ENCODE measurements at regions not wholly inside any gene's neighbourhood (a gene's known extent, or its start where the extent isn't known, plus 50 kb on each side); places are given as distances from the start of the nearest gene placed in this dataset.

DNA sequence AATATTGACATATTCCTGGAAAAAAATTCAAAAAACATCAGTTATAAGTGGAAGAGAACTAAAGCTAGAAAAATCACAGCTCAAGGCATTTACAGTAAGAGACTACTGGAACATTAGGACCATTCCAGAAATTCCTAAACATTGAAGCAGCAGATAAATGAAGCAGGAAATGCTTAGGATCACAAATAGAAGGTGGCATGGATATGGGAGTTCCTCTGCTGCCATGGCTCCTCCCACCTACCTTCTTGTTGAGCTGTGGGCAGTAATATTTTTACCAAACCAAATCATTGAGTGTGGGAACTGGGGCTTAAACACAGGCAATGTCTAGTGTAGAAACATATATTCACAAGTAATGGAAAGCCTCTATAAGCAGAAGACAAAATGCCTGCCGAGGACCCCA lies 292.8 kb downstream of the ANKRD7 start:
- Histone ChIP-seq H3K9me3 (ENCODE audit: insufficient read depth, low read length) (no peaks in the 10 kb centered on the region), H3K9ac (ENCODE audit: low read length) (no peak overlapping the region), H4K20me1 (ENCODE audit: low read depth, low read length) (no peaks in the 10 kb centered on the region), H3K4me3 (ENCODE audit: insufficient read depth, low read length, poor library complexity, severe bottlenecking) (no peak overlapping the region), H3K9me2 (replicated peaks; ENCODE audit: insufficient read depth, low read length) (no peaks in the 10 kb centered on the region), H3K4me2 (ENCODE audit: low read depth, low read length, poor library complexity, severe bottlenecking) (no peak overlapping the region), H3K27ac (ENCODE audit: low read depth, low read length) (no peak overlapping the region), H3K27me3 (ENCODE audit: low read length) (no peaks in the 10 kb centered on the region), H3K36me3 (ENCODE audit: low read length) (no peaks in the 10 kb centered on the region), H3F3A (ENCODE audit: insufficient read depth) (no peaks in the 10 kb centered on the region), H3K79me2 (ENCODE audit: insufficient read depth, low read length) (no peaks in the 10 kb centered on the region), H2AFZ (ENCODE audit: low read depth, low read length, severe bottlenecking) (no peak overlapping the region)
- TF ChIP-seq, protein P1, sequence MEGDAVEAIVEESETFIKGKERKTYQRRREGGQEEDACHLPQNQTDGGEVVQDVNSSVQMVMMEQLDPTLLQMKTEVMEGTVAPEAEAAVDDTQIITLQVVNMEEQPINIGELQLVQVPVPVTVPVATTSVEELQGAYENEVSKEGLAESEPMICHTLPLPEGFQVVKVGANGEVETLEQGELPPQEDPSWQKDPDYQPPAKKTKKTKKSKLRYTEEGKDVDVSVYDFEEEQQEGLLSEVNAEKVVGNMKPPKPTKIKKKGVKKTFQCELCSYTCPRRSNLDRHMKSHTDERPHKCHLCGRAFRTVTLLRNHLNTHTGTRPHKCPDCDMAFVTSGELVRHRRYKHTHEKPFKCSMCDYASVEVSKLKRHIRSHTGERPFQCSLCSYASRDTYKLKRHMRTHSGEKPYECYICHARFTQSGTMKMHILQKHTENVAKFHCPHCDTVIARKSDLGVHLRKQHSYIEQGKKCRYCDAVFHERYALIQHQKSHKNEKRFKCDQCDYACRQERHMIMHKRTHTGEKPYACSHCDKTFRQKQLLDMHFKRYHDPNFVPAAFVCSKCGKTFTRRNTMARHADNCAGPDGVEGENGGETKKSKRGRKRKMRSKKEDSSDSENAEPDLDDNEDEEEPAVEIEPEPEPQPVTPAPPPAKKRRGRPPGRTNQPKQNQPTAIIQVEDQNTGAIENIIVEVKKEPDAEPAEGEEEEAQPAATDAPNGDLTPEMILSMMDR (IDR thresholded peaks at IDR 0.05; ENCODE audit: insufficient read depth, low read length, poor library complexity, severe bottlenecking): no peak
- TF ChIP-seq EZH2phosphoT487 (conservative IDR thresholded peaks at IDR 0.05; ENCODE audit: low read length): no peak

GRCh38 chr7:118525020-118525419 lies 300.5 kb downstream of the ANKRD7 start:
- Histone ChIP-seq H3K79me2 (ENCODE audit: insufficient read depth, low read length) (no peaks in the 10 kb centered on the region), H3K4me3 (ENCODE audit: insufficient read depth, low read length, poor library complexity, severe bottlenecking) (no peak overlapping the region), H3K9me3 (ENCODE audit: insufficient read depth, low read length) (no peaks in the 10 kb centered on the region), H3F3A (ENCODE audit: insufficient read depth) (no peaks in the 10 kb centered on the region), H3K27me3 (ENCODE audit: low read length) (no peaks in the 10 kb centered on the region), H3K9me2 (replicated peaks; ENCODE audit: insufficient read depth, low read length) (no peaks in the 10 kb centered on the region), H2AFZ (ENCODE audit: low read depth, low read length, severe bottlenecking) (no peak overlapping the region), H4K20me1 (ENCODE audit: low read depth, low read length) (no peaks in the 10 kb centered on the region), H3K9ac (ENCODE audit: low read length) (no peak overlapping the region), H3K4me2 (ENCODE audit: low read depth, low read length, poor library complexity, severe bottlenecking) (no peak overlapping the region), H3K36me3 (ENCODE audit: low read length) (no peaks in the 10 kb centered on the region), H3K27ac (ENCODE audit: low read depth, low read length) (no peak overlapping the region)
- TF ChIP-seq, protein P1 (IDR thresholded peaks at IDR 0.05; ENCODE audit: insufficient read depth, low read length, poor library complexity, severe bottlenecking): no peak
- TF ChIP-seq EZH2phosphoT487 (conservative IDR thresholded peaks at IDR 0.05; ENCODE audit: low read length): no peak

DNA sequence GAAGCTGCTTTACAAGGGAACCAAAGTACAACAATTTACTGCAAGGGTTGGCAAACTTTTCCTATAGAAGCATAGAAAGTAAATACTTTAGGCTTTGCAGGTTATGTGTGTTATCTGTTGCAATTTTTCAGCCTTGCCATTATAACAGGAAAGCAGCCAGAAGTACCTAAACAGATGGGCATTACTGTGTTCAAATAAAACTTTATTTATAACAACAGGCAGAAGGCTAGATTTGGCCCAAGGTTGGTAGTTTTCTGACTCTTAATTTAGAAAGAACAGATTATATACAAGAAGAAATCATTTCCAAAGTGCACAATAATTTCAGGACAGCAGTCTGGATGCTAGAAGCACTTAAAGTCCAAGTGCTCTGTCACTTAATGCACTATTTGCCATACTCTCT lies 307.1 kb downstream of the ANKRD7 start:
- Histone ChIP-seq H3K79me2 (ENCODE audit: insufficient read depth, low read length) (no peaks in the 10 kb centered on the region), H4K20me1 (ENCODE audit: low read depth, low read length) (no peaks in the 10 kb centered on the region), H2AFZ (ENCODE audit: low read depth, low read length, severe bottlenecking) (no peak overlapping the region), H3K4me2 (ENCODE audit: low read depth, low read length, poor library complexity, severe bottlenecking) (no peak overlapping the region), H3K36me3 (ENCODE audit: low read length) (no peaks in the 10 kb centered on the region), H3K9me3 (ENCODE audit: insufficient read depth, low read length) (no peaks in the 10 kb centered on the region), H3K9me2 (replicated peaks; ENCODE audit: insufficient read depth, low read length) (no peaks in the 10 kb centered on the region), H3K9ac (ENCODE audit: low read length) (no peak overlapping the region), H3K27me3 (ENCODE audit: low read length) (no peaks in the 10 kb centered on the region), H3F3A (ENCODE audit: insufficient read depth) (no peaks in the 10 kb centered on the region), H3K27ac (ENCODE audit: low read depth, low read length) (no peak overlapping the region), H3K4me3 (ENCODE audit: insufficient read depth, low read length, poor library complexity, severe bottlenecking) (no peak overlapping the region)
- no peak for TF ChIP-seq EZH2phosphoT487 (conservative IDR thresholded peaks at IDR 0.05; ENCODE audit: low read length)
- TF ChIP-seq, protein P1 (IDR thresholded peaks at IDR 0.05; ENCODE audit: insufficient read depth, low read length, poor library complexity, severe bottlenecking): no peak
